Naive thymus-derived CD8-positive, alpha-beta T cell (primary cell): ENCODE measurements at regions not wholly inside any gene's neighbourhood (a gene's known extent, or its start where the extent isn't known, plus 50 kb on each side); places are given as distances from the start of the nearest gene placed in this dataset.

Source experiments
- ATAC-seq, 2 donors: fragments of 150-1000 bp; cut with Tn5 transposase in 1 of 2; sonication (Bioruptor Pico), chemical (Tn5 transposase) in 1 of 2; 1 replicate in 1 of 2; 2 replicates in 1 of 2; pipeline ENCODE4 v1.10.0; 2021; ENCODE audit warnings: mild to moderate bottlenecking in 2 of 2, moderate library complexity in 2 of 2
- POLR2A ChIA-PET: fragments of 350-600 bp; sonication (Branson Sonifier 250); formaldehyde crosslinking; loops from one replicate; lab custom pipeline; 2021; ENCODE audit warnings: antibody characterized with exemption; lab: Charles Lee
- DNase-seq, 10 donors: peaks; one replicate each; pipeline versions ENCODE4 v3.0.0 to v3.0.0-alpha.2; 2020 to 2022
- H3K27ac Mint-ChIP-seq, 10 donors: one replicate each; pipeline ENCODE4 v1.8.0; 2020 to 2022; ENCODE audit warnings: mild to moderate bottlenecking in 10 of 10, mixed read lengths in 10 of 10, moderate library complexity in 4 of 10, inconsistent platforms in 1 of 10
- H3K27me3 Mint-ChIP-seq, 5 donors: one replicate each; pipeline ENCODE4 v1.8.0; 2021 to 2022; ENCODE audit warnings: mixed read lengths in 5 of 5
- H3K36me3 Mint-ChIP-seq, 3 donors: one replicate each; pipeline ENCODE4 v1.8.0; 2020 to 2022; ENCODE audit warnings: mixed read lengths in 3 of 3, mild to moderate bottlenecking in 2 of 3, inconsistent platforms in 1 of 3
- H3K4me1 Mint-ChIP-seq, 4 donors: one replicate each; pipeline ENCODE4 v1.8.0; 2021 to 2022; ENCODE audit warnings: mixed read lengths in 4 of 4
- H3K4me3 Mint-ChIP-seq, 10 donors: one replicate each; pipeline ENCODE4 v1.8.0; 2020 to 2022; ENCODE audit warnings: mild to moderate bottlenecking in 10 of 10, mixed read lengths in 10 of 10, moderate library complexity in 6 of 10, inconsistent platforms in 1 of 10
- H3K9me3 Mint-ChIP-seq, 9 donors: one replicate each; pipeline ENCODE4 v1.8.0; 2020 to 2022; ENCODE audit warnings: mixed read lengths in 9 of 9, mild to moderate bottlenecking in 3 of 9, inconsistent platforms in 1 of 9, moderate library complexity in 1 of 9

GRCh38 chr15:100786139-100786531, 93.5 kb upstream of the ALDH1A3 start:
- H3K4me1 Mint-ChIP-seq, result peaks cover 0 to 5% (median 0%) of the 10 kb centered on the region in 4 donors
- peaks cover 0 to 2% (median 0%) of the 10 kb centered on the region in 9 donors for H3K9me3 Mint-ChIP-seq
- no peak overlapping the region for H3K27ac Mint-ChIP-seq
- POLR2A ChIA-PET, result no interaction called here
- H3K4me3 Mint-ChIP-seq, result no peak overlapping the region
- ATAC-seq, result no peak
- H3K36me3 Mint-ChIP-seq, result no peaks in the 10 kb centered on the region
- no peak for DNase-seq
- H3K27me3 Mint-ChIP-seq, result peaks cover 8 to 39% (median 11%) of the 10 kb centered on the region in 5 donors

GRCh38 chr15:100786901-100787566, 92.6 kb upstream of the ALDH1A3 start:
- DNase-seq (no peak), ATAC-seq (no peak)
- H3K4me3 Mint-ChIP-seq, result no peak overlapping the region
- H3K36me3 Mint-ChIP-seq, result no peaks in the 10 kb centered on the region
- peaks cover 7 to 34% (median 10%) of the 10 kb centered on the region in 5 donors for H3K27me3 Mint-ChIP-seq
- peaks cover 0 to 5% (median 0%) of the 10 kb centered on the region in 4 donors for H3K4me1 Mint-ChIP-seq
- POLR2A ChIA-PET, result no interaction called here
- H3K27ac Mint-ChIP-seq, result peak overlapping the region in 1 of 10 donors; percentile 14
- peaks cover 0 to 2% (median 0%) of the 10 kb centered on the region in 9 donors for H3K9me3 Mint-ChIP-seq

GRCh38 chr15:100787567-100788417, 91.8 kb upstream of the ALDH1A3 start:
- H3K9me3 Mint-ChIP-seq, result peaks cover 0 to 2% (median 0%) of the 10 kb centered on the region in 9 donors
- DNase-seq, result no peak
- peak overlapping the region in 1 of 10 donors; percentile 53 for H3K27ac Mint-ChIP-seq
- H3K27me3 Mint-ChIP-seq, result peaks cover 7 to 32% (median 12%) of the 10 kb centered on the region in 5 donors
- POLR2A ChIA-PET, result no interaction called here
- no peaks in the 10 kb centered on the region for H3K36me3 Mint-ChIP-seq
- H3K4me1 Mint-ChIP-seq, result peaks cover 0 to 5% (median 0%) of the 10 kb centered on the region in 4 donors
- H3K4me3 Mint-ChIP-seq, result no peak overlapping the region
- no peak for ATAC-seq

GRCh38 chr15:100788418-100789105, 91.1 kb upstream of the ALDH1A3 start:
- no peak for DNase-seq
- H3K27me3 Mint-ChIP-seq, result peaks cover 7 to 28% (median 12%) of the 10 kb centered on the region in 5 donors
- no peak overlapping the region for H3K27ac Mint-ChIP-seq
- no peaks in the 10 kb centered on the region for H3K36me3 Mint-ChIP-seq
- peaks cover 0 to 5% (median 0%) of the 10 kb centered on the region in 4 donors for H3K4me1 Mint-ChIP-seq
- no peak overlapping the region for H3K4me3 Mint-ChIP-seq
- ATAC-seq, result no peak
- peaks cover 0 to 2% (median 0%) of the 10 kb centered on the region in 9 donors for H3K9me3 Mint-ChIP-seq
- POLR2A ChIA-PET, result no interaction called here

GRCh38 chr15:100790786-100791265, 88.8 kb upstream of the ALDH1A3 start:
- Mint-ChIP-seq H3K36me3 (peaks cover 0 to 4% (median 0%) of the 10 kb centered on the region in 3 donors), H3K27me3 (peaks cover 9 to 28% (median 26%) of the 10 kb centered on the region in 5 donors), H3K4me3 (no peak overlapping the region), H3K9me3 (peaks cover 0 to 2% (median 0%) of the 10 kb centered on the region in 9 donors), H3K27ac (no peak overlapping the region), H3K4me1 (peaks cover 0 to 3% (median 0%) of the 10 kb centered on the region in 4 donors)
- DNase-seq, result no peak
- POLR2A ChIA-PET, result no interaction called here
- ATAC-seq, result no peak

- Mint-ChIP-seq H3K36me3 (peaks cover 0 to 4% (median 0%) of the 10 kb centered on the region in 3 donors), H3K9me3 (peaks cover 0 to 8% (median 0%) of the 10 kb centered on the region in 9 donors), H3K27me3 (peaks cover 10 to 28% (median 17%) of the 10 kb centered on the region in 5 donors), H3K4me1 (peaks cover 0 to 3% (median 0%) of the 10 kb centered on the region in 4 donors), H3K4me3 (no peak overlapping the region), H3K27ac (peak overlapping the region in 1 of 10 donors; percentile 65)
- no peak for ATAC-seq
- POLR2A ChIA-PET, result no interaction called here
- no peak for DNase-seq
These were observed 85.6 kb upstream of the ALDH1A3 start for GRCh38 chr15:100794008-100794407.

- Mint-ChIP-seq H3K36me3 (peaks cover 0 to 3% (median 2%) of the 10 kb centered on the region in 3 donors), H3K4me3 (no peak overlapping the region), H3K4me1 (peaks cover 0 to 5% (median 0%) of the 10 kb centered on the region in 4 donors), H3K27ac (peak overlapping the region in 1 of 10 donors; percentile 63), H3K9me3 (peaks cover 3 to 19% (median 7%) of the 10 kb centered on the region in 9 donors), H3K27me3 (peaks cover 3 to 19% (median 4%) of the 10 kb centered on the region in 5 donors)
- no peak for ATAC-seq
- DNase-seq, result no peak
- POLR2A ChIA-PET, result no interaction called here
These were observed 78.3 kb upstream of the ALDH1A3 start for GRCh38 chr15:100801256-100801900.

GRCh38 chr15:100802421-100803170, 77.0 kb upstream of the ALDH1A3 start:
- H3K36me3 Mint-ChIP-seq, result peaks cover 0 to 7% (median 6%) of the 10 kb centered on the region in 3 donors
- ATAC-seq (no peak), DNase-seq (no peak)
- peaks cover 3 to 25% (median 9%) of the 10 kb centered on the region in 9 donors for H3K9me3 Mint-ChIP-seq
- POLR2A ChIA-PET, result no interaction called here
- peaks cover 2 to 19% (median 3%) of the 10 kb centered on the region in 5 donors for H3K27me3 Mint-ChIP-seq
- H3K4me1 Mint-ChIP-seq, result peaks cover 0 to 5% (median 0%) of the 10 kb centered on the region in 4 donors
- no peak overlapping the region for H3K4me3 Mint-ChIP-seq
- no peak overlapping the region for H3K27ac Mint-ChIP-seq

- ATAC-seq (no peak), DNase-seq (no peak)
- Mint-ChIP-seq H3K36me3 (peaks cover 0 to 7% (median 6%) of the 10 kb centered on the region in 3 donors), H3K4me3 (no peak overlapping the region), H3K27ac (no peak overlapping the region), H3K9me3 (peaks cover 3 to 29% (median 9%) of the 10 kb centered on the region in 9 donors), H3K27me3 (peaks cover 1 to 19% (median 3%) of the 10 kb centered on the region in 5 donors), H3K4me1 (peaks cover 0 to 5% (median 0%) of the 10 kb centered on the region in 4 donors)
- POLR2A ChIA-PET, result no interaction called here
These were observed 76.5 kb upstream of the ALDH1A3 start for GRCh38 chr15:100803171-100803440.

- POLR2A ChIA-PET, result no interaction called here
- no peak overlapping the region for H3K4me3 Mint-ChIP-seq
- peaks cover 0 to 12% (median 7%) of the 10 kb centered on the region in 3 donors for H3K36me3 Mint-ChIP-seq
- H3K9me3 Mint-ChIP-seq, result peaks cover 0 to 34% (median 4%) of the 10 kb centered on the region in 9 donors
- no peak for ATAC-seq
- peak overlapping the region in 1 of 10 donors; percentile 43 for H3K27ac Mint-ChIP-seq
- no peak for DNase-seq
- H3K4me1 Mint-ChIP-seq, result peaks cover 0 to 5% (median 0%) of the 10 kb centered on the region in 4 donors
- peaks cover 0 to 6% (median 1%) of the 10 kb centered on the region in 5 donors for H3K27me3 Mint-ChIP-seq
These were observed 73.5 kb upstream of the ALDH1A3 start for GRCh38 chr15:100806157-100806556.

GRCh38 chr15:100807028-100807427, 72.6 kb upstream of the ALDH1A3 start:
- Mint-ChIP-seq H3K4me1 (peaks cover 0 to 5% (median 0%) of the 10 kb centered on the region in 4 donors), H3K27ac (no peak overlapping the region), H3K4me3 (no peak overlapping the region), H3K27me3 (peaks cover 0 to 2% (median 0%) of the 10 kb centered on the region in 5 donors), H3K36me3 (peaks cover 0 to 12% (median 7%) of the 10 kb centered on the region in 3 donors), H3K9me3 (peaks cover 0 to 34% (median 4%) of the 10 kb centered on the region in 9 donors)
- no peak for ATAC-seq
- no peak for DNase-seq
- POLR2A ChIA-PET, result no interaction called here
